RWPE1 (cell line): ENCODE measurements at regions not wholly inside any gene's neighbourhood (a gene's known extent, or its start where the extent isn't known, plus 50 kb on each side); places are given as distances from the start of the nearest gene placed in this dataset.

ENCODE experiments used
- CTCF ChIA-PET: fragments of 350-600 bp; sonication (Branson Sonifier 250); formaldehyde crosslinking; extraction: SDS; loops from one replicate; lab custom pipeline; 2021; lab: Yijun Ruan, JAX
- POLR2A ChIA-PET: fragments of 400-600 bp; formaldehyde crosslinking; extraction: SDS; loops from one replicate; lab custom pipeline; 2020; ENCODE audit warnings: antibody characterized with exemption; ENCODE audit not compliant: low non-redundant PET; lab: Yijun Ruan, JAX
- DNase-seq: peaks from one replicate; pipeline ENCODE4 v3.0.0; 2012; ENCODE audit warnings: low spot score
- H3K27ac ChIP-seq: fragments of 450-650 bp; 2 replicates; pipeline ENCODE4 v1.5.1; 2017
- CTCF ChIP-seq: fragments of 450-650 bp; conservative IDR thresholded peaks from 2 replicates; pipeline ENCODE4 v1.5.1; 2017; ENCODE audit warnings: low read depth, mild to moderate bottlenecking

GRCh38 chr1:191592907-191593306 lies 565.4 kb upstream of the RGS18 start:
- ChIA-PET POLR2A (interaction anchor here (0.7 kb wide), 1 partner anchor 32 kb away, joined by 4 read pairs; no protein-coding TSS in a partner anchor), CTCF (no interaction called here)
- TF ChIP-seq CTCF: no peak
- H3K27ac ChIP-seq: no peak overlapping the region
- DNase-seq: no peak

GRCh38 chr1:191595170-191595569 lies 563.1 kb upstream of the RGS18 start:
- TF ChIP-seq CTCF: no peak
- no peak for DNase-seq
- CTCF ChIA-PET: interaction anchor here (0.6 kb wide), 1 partner anchor 1957 kb away, joined by 3 read pairs; no protein-coding TSS in a partner anchor
- no peak overlapping the region for H3K27ac ChIP-seq
- POLR2A ChIA-PET: no interaction called here

GRCh38 chr1:191608367-191608766 lies 549.9 kb upstream of the RGS18 start:
- DNase-seq: peak; percentile 52
- POLR2A ChIA-PET: no interaction called here
- CTCF ChIA-PET: interaction anchor here (0.6 to 0.7 kb wide), 3 partner anchors 17 to 388 kb away, joined by 3 read pairs; no protein-coding TSS in a partner anchor
- peak overlapping the region; percentile 64 for H3K27ac ChIP-seq
- no peak for TF ChIP-seq CTCF

GRCh38 chr1:191609305-191609704 lies 549.0 kb upstream of the RGS18 start:
- POLR2A ChIA-PET: no interaction called here

GRCh38 chr1:191615101-191615821 lies 543.0 kb upstream of the RGS18 start:
- POLR2A ChIA-PET: no interaction called here
- no peak for DNase-seq
- no peak overlapping the region for H3K27ac ChIP-seq
- TF ChIP-seq CTCF: no peak
- CTCF ChIA-PET: interaction anchor here (0.6 kb wide), 1 partner anchor 106 kb away, joined by 5 read pairs; no protein-coding TSS in a partner anchor

More at GRCh38 chr1:191609305-191609704, 549.0 kb upstream of the RGS18 start:
- DNase-seq: no peak
- H3K27ac ChIP-seq: no peak overlapping the region; the same call in 1 of the 2 replicates
- no peak for TF ChIP-seq CTCF
- CTCF ChIA-PET: no interaction called here

- CTCF ChIA-PET: no interaction called here
- TF ChIP-seq CTCF: no peak
- H3K27ac ChIP-seq: no peak overlapping the region
- DNase-seq: no peak
- POLR2A ChIA-PET: no interaction called here
Observed at GRCh38 chr1:191618181-191618580, 540.1 kb upstream of the RGS18 start.
